ENCODE measurements at regions not wholly inside any gene's neighbourhood (a gene's known extent, or its start where the extent isn't known, plus 50 kb on each side); places are given as distances from the start of the nearest gene placed in this dataset.

DNA sequence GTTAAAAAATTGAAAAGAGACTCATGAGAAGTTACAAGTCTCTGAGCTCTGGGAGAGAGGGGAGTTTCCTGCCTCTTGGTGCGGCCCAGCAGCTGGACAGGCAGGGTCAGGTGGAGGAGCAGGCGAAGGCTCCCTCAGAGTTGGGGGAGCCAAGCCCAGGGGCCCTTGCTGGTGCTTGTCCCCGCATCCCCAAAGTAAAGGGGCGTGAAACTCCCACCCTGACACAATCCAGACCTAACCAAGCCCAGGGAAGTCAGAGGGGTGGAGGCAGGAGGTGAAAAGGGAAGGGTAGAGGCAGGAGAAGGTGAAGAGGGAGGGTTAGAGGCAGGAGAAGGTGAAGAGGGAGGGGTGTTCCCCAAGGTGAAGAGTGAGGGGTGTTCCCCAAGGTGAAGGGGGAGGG lies 322.8 kb downstream of the GLRX3 start:
- no peak for DNase-seq (ENCODE audit: low read depth in 4 of 4, low spot score in 1 of 4)

GRCh38 chr10:130459851-130460490 lies 323.8 kb downstream of the GLRX3 start:
- DNase-seq (ENCODE audit: low read depth in 4 of 4, low spot score in 1 of 4) = no peak

DNA sequence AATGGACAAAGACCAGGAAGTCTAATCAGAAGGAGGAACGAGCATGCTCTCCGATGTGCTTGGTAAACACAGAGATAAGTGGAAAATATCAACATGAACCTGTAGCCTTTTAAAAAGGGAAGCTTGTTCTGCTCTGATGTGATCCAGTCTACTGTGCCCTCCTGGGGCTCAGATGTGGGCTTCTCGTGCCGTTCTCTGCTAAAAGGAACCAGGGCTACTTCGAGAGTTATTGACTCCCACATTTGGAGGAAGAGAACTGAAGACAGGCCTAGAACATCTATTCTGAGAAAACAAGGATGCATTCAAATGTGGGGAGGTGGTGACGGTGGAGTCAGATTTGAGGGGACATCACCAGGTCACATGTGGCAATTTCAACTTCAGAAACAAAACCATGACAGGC lies 325.4 kb downstream of the GLRX3 start:
- no peak for DNase-seq (ENCODE audit: low read depth in 4 of 4, low spot score in 1 of 4)

DNA sequence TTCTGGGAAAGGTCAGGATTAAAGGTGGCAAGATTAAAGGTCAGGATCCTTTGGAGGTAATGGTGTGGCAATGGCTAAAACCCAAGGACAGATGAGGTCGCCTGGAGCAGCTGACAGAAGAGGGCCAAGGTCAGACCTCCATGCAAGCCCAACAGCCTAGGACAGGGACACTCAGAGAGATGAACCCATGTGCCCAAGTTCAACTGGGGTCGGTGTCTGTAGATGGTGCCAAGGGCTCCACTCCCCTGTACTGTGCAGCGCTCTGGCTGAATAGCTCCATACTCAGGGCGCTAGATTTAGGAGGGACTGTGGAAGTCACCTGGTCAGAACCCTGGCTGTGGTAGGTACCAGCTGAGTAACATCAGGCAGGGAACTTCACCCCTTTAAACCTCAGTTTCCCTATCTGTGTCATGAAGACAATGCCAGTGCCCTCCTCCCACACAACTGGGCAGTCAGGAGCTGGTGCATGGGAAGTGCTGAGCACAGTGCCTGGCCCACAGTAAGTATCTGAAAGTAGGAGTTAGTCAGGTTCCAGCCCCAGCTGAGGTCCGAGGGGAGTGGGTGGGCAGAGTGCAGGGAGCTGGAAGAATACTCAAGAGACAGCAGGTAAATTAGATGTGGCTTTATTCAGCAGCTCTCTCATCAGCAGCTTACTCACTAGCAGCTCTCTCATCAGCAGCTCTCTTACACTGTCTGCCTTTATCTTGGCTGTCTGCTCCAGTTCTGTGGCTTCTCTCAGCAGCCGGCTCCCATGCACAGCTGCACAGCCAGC lies 327.1 kb downstream of the GLRX3 start:
- DNase-seq (ENCODE audit: low read depth in 4 of 4, low spot score in 1 of 4) = no peak

DNA sequence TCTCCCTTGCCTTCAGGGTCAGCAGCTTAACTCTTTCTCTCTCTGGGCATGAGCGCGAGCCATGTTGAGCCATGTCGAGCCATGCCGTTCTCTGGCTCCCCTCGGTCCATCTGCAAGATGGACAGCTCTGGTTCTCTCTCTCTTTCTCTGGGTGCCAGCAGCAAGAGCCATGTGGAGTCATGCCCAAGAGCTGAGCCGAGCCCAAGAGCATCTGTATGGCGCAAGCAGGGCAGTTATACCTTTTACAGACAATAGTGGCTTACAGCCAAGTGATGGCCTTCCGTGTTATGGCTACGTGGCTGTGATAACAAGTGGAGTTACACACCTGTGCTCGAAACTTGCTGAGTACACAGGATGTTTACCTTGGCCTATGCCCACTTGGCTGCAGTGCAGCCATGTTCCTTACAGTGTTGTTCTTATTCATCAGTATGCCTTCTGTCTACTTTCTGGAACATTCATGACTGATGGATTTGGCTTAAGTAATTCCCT lies 327.7 kb downstream of the GLRX3 start:
- DNase-seq (ENCODE audit: low read depth in 4 of 4, low spot score in 1 of 4) = no peak

- no peak for DNase-seq (ENCODE audit: low read depth in 4 of 4, low spot score in 1 of 4)
Measured at GRCh38 chr10:130464426-130464825, 328.2 kb downstream of the GLRX3 start.

- no peak for DNase-seq (ENCODE audit: low read depth in 4 of 4, low spot score in 1 of 4)
Measured at GRCh38 chr10:130466271-130466997, 330.2 kb downstream of the GLRX3 start.

DNA sequence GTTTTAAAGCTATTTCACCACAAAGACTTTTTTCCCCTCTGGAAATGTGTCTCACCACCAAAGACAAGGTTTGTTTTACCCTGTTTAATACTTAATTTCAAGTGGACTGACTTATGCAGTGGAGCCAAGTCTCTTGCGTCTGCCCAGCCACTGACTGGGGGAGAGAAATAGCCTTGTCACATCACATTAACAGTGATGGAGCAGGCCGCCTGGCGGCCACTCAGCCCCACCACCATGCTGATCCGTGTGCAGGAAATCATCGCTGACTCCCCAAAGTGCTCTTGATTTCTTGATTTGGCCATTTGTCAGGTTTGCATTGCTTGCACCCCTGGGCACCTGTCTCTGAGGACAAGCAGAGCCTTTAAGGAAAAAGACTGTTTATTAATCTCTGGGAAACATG lies 334.1 kb downstream of the GLRX3 start:
- DNase-seq (ENCODE audit: low read depth in 4 of 4, low spot score in 1 of 4) = no peak

DNA sequence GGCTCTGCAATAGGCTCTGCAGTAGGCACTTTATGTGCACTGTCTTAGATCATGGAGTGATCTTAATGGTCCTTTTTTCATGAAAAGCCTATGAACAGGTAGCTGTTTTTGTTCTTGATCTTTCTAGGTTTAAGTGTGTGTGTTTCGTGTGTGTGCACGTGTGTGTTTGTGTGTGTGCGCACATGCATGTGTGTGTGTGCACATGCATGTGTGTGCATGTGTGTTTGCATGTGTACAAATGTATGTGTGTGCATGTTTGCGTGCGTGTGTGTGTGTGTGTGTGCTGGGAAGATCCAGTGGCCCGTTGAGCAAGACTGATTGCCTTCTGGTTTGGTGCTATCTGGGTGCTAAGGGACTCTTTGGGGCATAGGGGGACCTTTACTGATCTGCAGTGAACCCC lies 334.8 kb downstream of the GLRX3 start:
- DNase-seq (ENCODE audit: low read depth in 4 of 4, low spot score in 1 of 4) = no peak

- DNase-seq (ENCODE audit: low read depth in 4 of 4, low spot score in 1 of 4) = no peak
Measured at GRCh38 chr10:130471486-130471885, 335.3 kb downstream of the GLRX3 start.

DNA sequence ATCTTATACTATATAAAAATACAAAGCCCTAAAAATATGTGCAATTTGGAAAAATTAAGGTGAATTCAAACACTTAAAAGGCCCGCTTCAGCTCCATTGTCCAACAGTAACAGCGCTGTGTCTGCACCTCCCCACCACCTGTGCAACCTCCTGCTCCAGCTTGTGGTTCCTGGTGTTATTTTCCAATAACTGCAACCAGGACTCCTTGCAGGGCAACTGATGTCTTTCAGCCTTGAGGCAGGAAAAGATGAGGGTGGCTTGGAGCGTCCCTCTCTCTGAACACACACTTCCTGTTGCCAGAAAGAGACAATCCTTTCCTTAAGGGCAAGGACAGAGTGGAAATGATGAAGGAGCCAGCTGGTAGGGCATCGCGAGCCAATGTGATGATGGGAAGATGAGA lies 336.0 kb downstream of the GLRX3 start:
- no peak for DNase-seq (ENCODE audit: low read depth in 4 of 4, low spot score in 1 of 4)

DNA sequence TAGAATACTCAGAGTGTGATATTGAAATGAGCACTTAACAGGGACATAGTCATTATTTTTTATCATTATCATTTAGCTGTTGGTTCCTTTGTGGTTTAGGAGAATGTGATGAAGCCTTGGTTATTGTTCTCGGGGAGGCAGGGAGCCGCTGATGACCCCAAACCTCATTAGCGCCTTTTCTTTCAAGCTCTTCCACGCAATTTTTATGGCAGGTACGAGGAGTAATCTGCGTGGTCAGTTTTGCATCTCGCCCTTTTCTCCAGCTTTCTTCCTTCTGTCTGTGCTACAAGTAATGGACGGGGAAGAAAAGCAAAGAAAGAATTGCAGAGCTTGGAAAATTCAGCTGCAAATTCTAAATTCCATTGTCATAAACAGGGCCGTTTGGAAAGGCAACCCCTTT lies 338.4 kb downstream of the GLRX3 start:
- DNase-seq (ENCODE audit: low read depth in 4 of 4, low spot score in 1 of 4) = no peak

DNA sequence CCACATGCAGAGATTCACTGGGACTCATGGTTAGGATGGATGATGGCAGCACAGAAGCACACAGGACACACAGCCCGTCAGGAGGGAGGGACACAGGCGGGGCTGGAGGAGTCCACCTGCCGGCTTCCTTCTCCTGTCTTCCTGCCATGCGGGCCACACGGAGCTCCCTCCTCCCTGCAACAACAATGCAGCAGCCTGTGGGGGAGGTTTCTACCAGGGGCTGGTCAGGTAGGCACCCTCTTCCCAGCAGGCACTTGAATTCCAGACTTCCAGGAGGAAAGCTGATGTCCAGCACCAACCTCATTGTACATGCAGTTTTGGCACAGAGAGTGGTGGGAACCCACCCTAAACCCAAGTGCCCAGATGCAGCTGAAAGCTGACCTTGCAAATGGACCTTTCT lies 341.2 kb downstream of the GLRX3 start:
- no peak for DNase-seq (ENCODE audit: low read depth in 4 of 4, low spot score in 1 of 4)

GRCh38 chr10:130479146-130479545 lies 343.0 kb downstream of the GLRX3 start:
- no peak for DNase-seq (ENCODE audit: low read depth in 4 of 4, low spot score in 1 of 4)

DNA sequence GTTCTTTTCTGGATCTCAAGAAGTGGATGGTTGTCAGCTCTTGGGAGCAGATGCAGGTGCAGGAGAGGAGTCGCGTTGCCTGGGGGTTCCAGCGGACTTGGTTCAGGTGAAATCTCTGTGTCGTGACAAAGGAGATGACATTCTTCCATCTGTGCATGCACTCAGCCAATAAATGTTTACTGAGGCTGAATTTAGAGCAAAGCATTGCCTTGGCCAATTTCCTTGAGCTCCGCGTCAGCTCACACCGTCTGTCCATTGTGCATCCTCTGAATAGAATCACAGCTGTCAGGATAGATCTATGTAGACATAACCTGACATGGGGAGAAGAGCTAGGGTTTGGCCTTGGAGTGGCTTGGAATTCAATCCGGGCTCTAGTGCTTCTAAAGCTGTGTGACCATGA lies 343.7 kb downstream of the GLRX3 start:
- no peak for DNase-seq (ENCODE audit: low read depth in 4 of 4, low spot score in 1 of 4)

GRCh38 chr10:130480491-130480890 lies 344.3 kb downstream of the GLRX3 start:
- DNase-seq (ENCODE audit: low read depth in 4 of 4, low spot score in 1 of 4) = no peak

GRCh38 chr10:130481076-130481930 lies 345.1 kb downstream of the GLRX3 start:
- DNase-seq (ENCODE audit: low read depth in 4 of 4, low spot score in 1 of 4) = no peak

GRCh38 chr10:130481936-130482335 lies 345.7 kb downstream of the GLRX3 start:
- DNase-seq (ENCODE audit: low read depth in 4 of 4, low spot score in 1 of 4) = no peak

DNA sequence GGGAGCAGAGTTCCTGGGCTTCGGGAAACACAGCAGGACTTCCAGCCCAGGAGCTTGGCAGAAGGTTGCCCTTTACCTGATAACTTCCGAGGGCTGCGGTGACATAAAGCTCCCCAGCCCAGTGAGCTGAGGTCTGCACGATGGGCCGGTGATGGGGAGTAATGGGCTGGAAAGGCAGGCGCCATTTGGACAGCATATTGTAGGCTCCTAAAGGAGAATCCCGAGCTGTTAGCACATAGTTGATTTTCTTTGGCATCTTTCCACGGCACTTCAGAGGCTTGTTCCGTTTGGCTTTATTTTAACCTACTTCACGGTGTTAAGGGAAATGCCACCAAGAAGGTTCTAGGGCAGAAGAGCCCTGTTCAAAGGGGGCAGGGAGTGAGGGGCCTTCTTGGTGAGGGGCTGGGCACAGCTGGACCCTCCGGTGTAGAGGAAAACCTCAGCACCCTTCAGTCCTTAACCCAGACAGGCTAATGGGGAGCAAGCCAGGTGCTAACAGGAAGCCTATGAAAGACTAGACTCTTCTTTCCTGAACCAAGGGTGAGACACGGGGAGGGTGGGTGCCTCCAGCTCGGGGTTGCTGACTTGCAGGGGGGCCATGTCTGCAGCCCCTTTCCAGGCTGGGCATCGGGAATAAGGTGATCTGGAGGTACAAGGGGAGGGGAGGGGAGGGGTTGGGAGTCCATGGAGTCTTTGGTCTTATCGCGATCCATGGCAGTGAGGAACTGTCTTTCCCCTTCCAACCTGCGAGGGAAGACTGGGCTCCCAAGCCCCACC lies 347.7 kb downstream of the GLRX3 start:
- DNase-seq (ENCODE audit: low read depth in 4 of 4, low spot score in 1 of 4) = no peak

GRCh38 chr10:130484468-130485180 lies 348.4 kb downstream of the GLRX3 start:
- DNase-seq (ENCODE audit: low read depth in 4 of 4, low spot score in 1 of 4) = no peak

All from stimulated activated CD4-positive, alpha-beta T cell treated with anti-CD3 and anti-CD28 coated beads, Interleukin-1b, Interleukin-23, amount 100 ng/mL, for 24 hours (primary cell).